NCI-H69 (cell line): ENCODE measurements at regions not wholly inside any gene's neighbourhood (a gene's known extent, or its start where the extent isn't known, plus 50 kb on each side); places are given as distances from the start of the nearest gene placed in this dataset.
"Not testable (repeated sequence)": the region's sequence is repeated elsewhere in the genome, so short reads cannot be mapped to it uniquely, and the experiment has no call there.

Experiments used
- DNase-seq: peaks from one replicate; lab custom pipeline; 2025; lab: John Stamatoyannopoulos, UW

DNA sequence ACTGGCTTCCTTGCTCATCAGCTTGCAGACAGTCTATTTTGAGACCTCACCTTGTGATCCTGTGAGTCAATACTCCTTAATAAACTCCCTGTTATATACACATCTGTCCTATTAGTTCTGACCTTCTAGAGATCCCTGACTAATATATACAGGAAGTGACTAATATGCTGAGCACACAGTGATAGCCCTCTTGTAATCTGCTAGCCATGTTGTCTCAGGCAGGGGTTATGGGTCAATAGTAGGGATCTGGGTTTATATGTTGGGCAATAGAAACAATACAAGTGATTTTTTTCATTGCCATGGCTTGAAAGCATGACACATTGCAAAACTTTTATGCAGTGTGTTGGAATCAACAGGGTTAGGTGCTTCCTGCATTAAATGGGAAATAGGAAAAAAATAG lies 562.2 kb downstream of the GALC start:
- DNase-seq: peak; percentile 17

DNA sequence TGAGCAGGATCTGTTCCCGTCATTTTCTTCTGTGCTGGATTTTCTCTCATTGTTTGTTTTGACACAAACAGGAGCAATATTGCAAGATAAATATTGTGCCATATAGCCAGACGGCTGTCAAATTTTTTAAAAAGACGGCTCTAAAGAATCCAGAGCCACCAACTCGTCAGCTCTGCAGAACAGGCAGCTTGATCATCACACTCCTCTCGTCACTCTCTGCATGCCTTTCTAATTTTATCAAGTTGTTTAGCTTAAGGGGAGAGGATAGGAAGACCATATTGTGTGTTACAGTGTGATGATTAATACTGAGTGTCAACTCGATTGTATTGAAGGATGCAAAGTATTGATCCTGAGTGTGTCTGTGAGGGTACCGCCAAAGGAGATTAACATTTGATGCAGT lies 562.8 kb downstream of the GALC start:
- no peak for DNase-seq

DNA sequence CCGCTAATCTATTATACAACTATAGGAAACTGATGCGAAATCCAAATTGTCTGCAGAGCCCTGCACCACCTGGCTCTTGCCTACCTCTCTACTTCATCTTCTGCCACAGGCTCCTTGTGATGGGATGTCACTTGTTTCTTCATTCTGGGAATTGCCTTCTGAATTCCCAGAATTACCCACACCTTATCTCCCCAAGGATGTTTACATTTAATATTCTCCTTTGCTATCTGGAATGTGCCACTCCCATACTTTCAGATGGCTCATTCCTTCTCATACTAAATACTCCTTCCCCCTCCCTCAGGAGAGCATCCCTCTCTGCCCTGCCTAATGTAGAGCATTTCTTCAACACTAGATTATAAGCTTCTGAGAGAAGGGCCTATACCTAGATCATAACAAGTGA lies 573.1 kb downstream of the GALC start:
- no peak for DNase-seq

DNA sequence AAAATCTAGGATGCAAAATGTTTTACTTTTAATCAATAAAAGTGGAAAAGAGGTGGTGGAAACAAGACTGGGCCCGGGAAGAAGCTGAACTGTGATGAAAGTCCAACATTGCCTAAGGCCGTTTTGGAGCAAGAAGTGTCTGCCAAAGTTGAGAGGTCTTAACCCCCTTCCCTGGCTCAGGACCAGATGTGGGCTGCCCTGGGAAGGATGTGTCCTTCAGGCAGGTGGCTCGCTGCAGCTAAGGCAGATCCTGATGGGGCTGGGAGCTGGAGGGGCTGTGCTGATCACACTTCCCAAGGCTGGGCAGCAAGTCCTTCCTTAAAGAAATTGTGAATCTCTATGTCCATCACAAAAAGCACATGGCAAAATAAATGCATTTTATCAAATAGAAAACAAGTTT lies 581.6 kb downstream of the GALC start:
- peak; percentile 20 for DNase-seq

DNA sequence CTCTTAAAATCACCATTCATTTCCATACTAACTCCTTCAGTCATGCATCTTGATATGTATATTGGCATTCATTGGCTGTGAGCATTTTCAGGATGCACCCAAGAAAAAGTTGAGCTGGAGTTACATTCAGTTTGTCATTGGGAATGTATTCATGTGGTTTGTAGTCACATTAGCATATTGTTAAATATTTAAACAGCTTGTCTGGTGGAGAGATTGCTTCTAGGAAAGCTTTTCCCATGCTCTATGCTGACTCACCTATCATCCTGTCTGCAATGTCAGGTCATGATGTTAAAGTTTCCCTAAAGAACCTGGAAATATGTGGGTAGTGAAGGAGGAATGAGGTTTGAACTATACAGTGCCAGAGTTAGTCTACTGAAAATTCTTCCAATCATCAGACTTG lies 583.6 kb downstream of the GALC start:
- no peak for DNase-seq

DNA sequence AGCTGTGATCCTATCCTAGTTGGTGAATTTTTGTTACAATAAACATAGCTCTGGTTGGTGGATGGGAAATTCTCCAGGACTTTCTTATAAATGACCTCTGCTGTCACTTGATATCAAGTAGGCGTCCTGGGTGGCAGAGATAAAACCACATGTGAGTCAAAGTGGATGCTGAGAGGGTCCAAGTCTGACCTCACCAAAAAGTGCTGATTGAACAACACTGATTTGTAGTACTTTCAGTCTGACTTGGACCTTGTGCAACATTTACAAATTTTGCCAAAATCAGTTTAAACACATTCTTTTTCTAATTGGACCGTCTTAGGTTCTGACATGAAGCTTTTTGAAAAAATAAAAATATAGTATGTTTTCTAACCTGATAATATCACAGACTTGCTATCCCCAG lies 585.6 kb downstream of the GALC start:
- no peak for DNase-seq

DNA sequence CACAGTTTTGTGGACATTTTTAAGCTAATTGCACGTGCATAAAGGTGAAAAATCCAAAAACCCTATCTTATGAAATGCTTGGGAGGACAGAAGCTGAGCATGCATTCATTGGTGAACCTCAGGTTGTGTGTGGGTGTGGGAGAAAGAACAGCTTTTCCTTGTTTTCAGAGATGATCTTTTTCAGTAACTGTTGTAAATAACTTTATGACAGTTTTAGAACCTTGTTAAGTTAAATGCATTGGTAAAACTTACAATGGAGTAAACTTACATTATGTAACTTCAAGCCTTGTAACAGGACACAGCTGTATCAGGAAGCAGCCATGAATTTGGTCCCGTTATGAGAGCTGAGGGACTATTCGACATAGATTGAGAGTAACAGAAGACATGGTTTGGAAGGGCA lies 587.4 kb downstream of the GALC start:
- no peak for DNase-seq

DNA sequence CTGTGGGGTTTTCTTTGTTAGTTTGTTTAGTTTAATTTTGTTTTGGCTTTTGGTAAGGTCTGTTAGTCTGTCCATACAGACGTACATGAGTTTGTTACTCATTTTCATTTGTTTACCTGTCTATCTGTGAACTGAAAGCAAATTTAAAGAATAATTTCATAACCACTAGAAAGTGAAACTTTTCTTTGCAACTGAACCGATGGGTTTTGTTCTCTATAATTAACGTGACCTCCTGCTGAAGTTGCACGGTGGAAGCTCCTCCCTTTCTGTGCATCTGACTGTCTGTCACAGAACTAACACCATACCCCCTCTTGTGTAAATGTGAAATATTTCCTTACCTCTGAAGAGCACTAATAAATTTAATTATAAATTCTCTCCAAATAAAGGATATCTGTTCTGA lies 595.5 kb downstream of the GALC start:
- DNase-seq: peak; percentile 59

DNA sequence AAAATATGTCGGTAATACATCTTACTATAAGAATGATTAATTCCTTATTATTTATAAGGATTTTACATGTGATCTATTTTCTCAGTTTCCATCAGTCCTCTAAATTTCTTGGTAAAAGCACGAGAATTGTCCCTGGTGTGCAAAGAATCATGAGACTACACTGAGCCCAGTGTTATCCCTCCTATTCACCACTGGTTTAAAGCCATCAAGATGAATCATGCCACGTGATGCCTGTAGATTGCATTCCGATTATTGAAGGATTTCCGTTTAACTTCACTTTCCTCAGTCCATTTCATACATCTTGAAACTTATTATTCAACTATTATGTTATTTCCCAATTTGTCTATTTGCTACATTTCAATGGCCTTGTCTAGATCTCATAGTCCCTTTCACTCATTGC lies 601.9 kb downstream of the GALC start:
- no peak for DNase-seq

DNA sequence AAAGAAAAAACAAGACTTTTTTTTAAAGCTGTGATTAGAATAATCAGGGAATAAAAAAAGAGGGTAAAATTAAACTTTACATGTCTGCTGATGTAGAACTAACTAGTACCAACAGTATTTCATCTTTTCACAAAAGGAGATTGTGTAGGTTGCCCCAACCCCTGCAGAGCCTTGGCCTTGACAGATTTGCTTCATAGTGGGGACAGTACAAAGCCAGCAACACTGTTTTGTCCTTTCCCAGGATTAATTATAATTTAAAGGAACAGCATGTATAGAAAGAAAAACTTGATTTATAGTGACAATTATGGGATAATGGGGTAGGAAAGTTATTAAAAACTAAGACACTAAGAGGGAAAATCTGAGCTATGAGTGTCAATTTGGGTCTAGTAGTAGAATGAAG lies 604.0 kb downstream of the GALC start:
- DNase-seq: peak; percentile 41

DNA sequence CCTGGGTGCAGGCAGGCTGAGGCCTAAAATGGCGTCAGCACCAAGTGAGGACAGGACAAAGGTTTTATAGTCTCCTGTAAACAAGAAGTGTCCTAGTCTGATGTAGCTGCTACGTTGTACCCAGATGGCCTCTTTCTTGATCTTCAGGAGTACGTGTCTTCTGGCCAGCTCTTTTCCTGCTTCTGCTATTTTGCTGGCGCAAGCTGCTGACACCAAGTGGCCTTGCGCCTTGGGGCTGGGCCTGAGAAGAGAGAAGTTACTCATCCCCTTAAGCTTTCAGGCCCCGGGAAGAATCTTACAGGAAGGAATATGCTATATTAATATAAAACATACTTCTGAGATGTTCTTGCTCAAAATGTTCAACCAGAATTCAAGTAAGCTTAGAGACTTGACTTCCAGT lies 605.2 kb downstream of the GALC start:
- DNase-seq: no peak

DNA sequence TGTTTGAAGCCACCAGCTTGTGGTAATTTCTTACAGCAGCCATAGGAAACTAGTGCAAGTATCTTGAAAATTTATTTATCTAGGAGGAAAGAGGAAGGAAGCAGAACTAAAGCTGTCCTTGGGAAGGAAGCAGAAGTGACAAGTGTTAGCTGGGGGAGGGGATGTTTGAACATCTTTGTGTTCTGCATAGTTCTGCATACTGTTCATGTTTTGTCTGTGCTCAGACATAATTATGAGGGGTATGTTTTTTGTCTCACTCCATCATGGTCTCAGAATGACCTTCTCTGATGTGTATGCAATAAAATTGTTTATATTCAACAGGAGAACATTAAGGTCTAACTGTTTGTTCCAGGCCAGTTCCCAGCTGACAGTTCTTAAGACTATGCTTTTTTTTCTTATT lies 606.5 kb downstream of the GALC start:
- peak; percentile 14 for DNase-seq

DNA sequence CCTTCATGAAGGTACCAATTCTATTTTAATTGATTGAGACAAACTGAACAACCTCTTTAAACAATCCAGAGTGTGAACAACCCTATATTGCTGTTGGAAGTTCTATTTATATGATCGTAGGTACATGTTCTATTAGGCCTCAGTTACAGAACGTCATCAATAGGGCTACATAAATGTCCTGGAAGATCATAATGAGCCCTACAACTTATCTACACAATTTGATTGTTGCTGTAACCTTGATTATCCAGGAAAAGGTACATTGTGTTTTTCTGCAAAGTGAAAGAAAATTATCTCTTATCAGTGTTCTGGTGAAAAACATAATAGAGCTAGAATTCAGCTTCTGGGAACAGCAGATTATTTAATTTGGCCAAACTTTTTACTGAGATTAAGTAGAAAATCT lies 612.9 kb downstream of the GALC start:
- DNase-seq: no peak

DNA sequence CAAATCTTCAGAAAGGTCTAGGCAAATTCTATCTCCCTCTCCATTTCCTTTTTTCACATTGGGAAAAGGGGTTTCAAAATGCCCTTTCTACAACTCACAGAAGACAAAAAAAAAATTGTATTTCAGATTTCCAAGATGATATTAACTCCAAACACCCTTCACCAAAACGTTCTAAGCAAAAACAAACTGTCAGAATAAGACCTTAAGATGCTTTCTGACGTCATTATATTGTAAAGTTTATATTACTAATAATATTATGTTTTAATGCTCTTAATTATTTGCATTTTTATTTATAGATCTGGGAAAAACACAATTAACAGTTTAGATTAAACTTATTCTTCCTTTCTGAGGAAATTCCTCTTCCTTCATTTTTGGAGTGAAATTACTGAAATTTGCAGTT lies 624.2 kb downstream of the GALC start:
- no peak for DNase-seq

DNA sequence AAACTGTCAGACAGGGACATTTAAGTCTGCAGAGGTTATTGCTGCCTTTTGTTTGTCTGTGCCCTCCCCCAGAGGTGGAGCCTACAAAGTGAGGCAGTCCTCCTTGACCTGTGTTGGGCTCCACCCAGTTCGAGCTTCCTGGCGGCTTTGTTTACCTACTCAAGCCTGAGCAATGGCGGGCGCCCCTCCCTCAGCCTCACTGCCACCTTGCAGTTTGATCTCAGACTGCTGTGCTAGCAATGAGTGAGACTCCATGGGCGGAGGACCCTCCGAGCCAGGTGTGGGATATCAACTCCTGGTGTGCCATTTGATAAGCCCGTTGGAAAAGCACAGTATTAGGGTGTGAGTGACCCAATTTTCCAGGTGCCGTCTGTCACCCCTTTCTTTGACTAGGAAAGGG lies 632.7 kb downstream of the GALC start:
- DNase-seq: not testable (repeated sequence)

DNA sequence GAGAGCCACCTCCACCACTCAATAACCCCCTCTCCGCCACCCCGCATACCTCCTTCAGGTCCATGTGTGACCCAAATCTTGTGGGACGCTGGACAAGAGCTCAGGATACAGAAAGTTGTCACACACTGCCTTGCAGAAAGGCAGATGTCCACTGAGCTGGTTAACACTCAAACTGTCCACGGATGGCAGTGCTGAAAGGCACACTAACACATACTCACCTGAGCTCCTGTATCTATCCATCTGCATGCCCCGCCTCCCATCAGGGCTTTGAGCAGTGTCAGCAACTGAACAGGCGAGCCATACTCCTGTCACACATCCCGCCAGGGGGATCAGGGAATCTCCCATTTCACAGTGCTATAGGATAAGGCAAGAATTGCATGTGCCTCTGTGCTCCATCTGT lies 642.0 kb downstream of the GALC start:
- no peak for DNase-seq

DNA sequence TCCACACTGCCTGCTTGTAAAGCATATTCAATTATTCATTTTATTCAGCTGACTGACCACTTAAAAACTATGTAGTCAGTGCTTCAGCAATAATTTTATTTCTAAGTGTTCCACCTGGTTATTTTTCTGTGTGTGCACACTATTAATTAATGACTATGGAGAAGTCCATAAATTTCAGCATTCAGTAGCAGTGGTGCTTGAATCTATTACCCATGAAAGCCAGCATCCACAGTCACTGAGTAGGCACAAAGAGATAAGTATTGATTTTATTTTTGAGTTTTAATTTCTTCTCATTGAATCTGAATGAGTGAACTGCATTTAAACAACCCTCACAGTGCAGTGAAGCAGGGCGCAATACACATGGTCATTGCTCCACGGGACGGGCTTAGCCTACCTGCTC lies 643.1 kb downstream of the GALC start:
- no peak for DNase-seq

DNA sequence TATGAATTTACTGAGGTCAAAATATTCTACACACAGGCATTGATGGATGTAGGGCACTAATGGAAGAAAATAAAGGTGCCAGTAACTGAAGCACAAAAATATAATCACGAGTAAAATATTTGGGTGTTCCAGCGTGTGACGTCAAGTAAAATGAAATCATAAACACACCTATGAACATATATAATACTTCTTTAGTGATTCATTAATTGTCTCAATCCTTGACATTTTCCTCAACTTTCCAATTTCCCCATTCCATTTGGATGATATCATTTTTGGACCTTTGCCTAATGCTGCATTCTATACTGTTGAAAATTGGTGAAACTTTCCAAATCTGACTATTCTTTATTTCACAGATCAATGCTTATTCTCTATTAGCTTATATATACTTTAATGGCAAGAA lies 649.3 kb downstream of the GALC start:
- no peak for DNase-seq

DNA sequence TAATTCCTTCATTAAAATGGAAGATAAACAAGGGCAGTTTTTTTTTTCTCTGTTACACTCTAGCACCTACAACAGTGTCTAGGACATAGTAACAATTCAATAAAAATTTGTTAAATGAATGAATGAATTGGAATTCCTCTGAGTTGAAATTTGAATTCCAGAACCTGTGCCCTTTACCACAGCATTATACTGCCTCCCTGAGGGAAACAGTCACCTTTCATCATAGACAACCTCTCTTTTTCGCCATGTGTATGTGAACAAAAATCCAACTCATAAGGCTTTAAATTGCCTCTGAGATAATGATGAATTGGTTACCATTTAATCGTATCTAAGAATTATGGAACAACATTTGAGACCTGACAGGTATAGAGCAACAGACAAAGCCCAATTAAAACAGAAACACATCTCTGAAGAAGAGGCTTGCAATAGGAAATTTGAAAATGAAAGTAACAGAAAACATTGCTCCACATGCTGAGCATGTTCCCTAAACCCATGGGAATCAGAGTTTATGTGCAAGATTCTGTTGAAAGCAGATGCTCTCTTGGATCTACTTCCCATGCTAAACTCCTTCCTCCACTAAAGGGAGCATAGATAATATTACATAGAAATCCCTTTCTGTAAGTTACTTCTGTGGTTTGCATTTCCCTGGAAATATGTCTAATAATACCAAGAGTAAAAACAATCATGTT lies 657.8 kb downstream of the GALC start:
- peak; percentile 40 for DNase-seq

DNA sequence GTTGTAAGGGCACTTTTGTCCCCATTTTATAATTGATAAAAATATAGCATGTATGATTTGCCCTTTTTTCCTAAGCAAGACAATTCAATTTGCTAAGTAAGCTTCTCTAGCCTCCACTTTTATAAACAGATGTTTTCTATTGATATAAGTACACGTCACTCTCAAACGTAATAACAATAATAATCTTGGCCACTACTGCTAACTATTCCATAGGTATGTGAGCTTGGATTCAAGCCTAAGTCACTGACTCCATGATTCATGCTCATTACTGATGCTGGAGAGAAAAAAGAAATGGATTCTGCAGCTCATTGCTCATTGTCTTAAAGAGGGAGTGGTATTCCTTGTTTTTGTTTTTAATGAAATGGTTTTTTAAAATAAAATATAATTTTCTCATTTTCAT lies 661.0 kb downstream of the GALC start:
- DNase-seq: peak; percentile 53

DNA sequence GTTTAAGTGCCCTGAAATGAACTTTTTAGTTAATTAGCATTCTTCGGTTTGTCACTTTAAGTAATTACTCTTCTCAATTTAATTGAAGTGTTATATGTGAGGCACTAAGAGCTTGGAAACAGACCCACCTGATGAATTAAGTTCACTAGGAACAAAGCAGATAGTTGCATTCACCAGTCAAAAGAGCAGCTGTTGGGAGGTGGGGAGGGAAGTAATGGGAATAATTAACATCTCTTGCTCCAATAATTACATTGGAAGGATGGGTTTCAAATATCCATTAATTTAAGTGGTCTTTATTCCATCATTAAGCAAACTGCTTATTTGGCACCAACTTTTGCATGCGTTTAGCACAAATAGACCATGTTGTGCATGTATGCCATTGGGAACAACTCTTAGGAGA lies 667.2 kb downstream of the GALC start:
- DNase-seq: peak; percentile 100

DNA sequence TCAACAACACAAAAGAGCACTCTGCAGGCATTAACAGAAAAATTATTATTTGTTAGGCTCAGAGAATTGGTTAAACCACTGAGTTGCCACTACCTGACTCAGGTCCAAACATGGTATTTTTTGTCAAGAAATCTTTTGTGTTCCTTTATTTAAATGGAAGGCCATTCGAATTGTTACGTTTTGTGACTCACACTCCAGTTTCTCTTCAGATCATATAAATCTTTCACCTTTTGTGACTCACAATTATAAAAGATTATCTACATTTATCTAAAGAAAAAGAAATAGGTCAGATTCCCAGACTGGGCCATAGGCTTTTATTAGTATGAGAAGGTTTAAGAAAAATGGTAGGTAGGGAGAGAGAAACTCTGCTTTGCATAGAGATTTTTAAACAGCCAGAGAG lies 669.8 kb downstream of the GALC start:
- no peak for DNase-seq

DNA sequence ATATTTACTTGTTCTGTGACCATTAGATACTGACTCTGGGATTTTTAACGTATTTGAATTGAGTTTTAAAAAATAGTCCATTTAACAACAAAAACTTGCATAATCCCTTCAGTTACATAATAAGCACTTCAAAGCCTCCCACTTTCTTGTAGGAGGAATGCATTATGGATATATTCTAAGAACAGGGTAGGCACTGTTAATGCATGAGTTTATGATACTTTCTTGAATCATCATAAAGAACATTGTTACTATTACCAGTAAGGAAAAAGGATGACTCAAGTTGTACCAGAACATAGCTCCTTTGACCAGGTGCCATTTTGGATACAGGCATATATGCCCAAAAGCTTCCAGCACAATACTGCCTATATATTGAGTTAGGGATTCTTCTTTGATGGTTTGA lies 671.4 kb downstream of the GALC start:
- DNase-seq: no peak

DNA sequence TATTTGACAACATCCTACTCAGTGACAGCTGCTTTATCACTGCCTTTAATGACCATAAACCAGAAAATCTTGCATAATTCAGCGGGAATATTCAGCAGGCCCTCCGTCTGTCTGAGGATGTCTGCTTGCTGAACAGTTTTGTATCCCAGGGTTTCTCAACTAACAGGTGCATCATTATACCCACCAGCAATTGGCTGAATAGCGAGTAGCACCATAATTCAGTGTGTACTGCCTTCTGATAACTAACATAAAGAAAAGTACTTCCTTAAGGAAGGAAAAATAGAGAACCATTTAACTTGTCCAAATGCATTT lies 680.1 kb downstream of the GALC start:
- no peak for DNase-seq
